ENCODE measurements at regions not wholly inside any gene's neighbourhood (a gene's known extent, or its start where the extent isn't known, plus 50 kb on each side); places are given as distances from the start of the nearest gene placed in this dataset.

GRCh38 chr20:22430154-22430745, 154.1 kb downstream of the FOXA2 start:
- DNase-seq = no peak

GRCh38 chr20:22429175-22430153, 154.9 kb downstream of the FOXA2 start:
- DNase-seq = no peak

- DNase-seq = no peak
These were observed 156.3 kb downstream of the FOXA2 start for GRCh38 chr20:22428051-22428450.

GRCh38 chr20:22426772-22427171, 157.6 kb downstream of the FOXA2 start:
- DNase-seq = no peak

- no peak for DNase-seq
These were observed 158.8 kb downstream of the FOXA2 start for GRCh38 chr20:22425344-22426295.

- DNase-seq = no peak
These were observed 161.1 kb downstream of the FOXA2 start for GRCh38 chr20:22423190-22423832.

- DNase-seq = no peak
These were observed 164.2 kb downstream of the FOXA2 start for GRCh38 chr20:22420116-22420598.

GRCh38 chr20:22418738-22419137, 165.6 kb downstream of the FOXA2 start:
- DNase-seq = no peak

- DNase-seq = no peak
These were observed 170.0 kb downstream of the FOXA2 start for GRCh38 chr20:22414305-22414742.

GRCh38 chr20:22412977-22413868, 171.1 kb downstream of the FOXA2 start:
- no peak for DNase-seq

GRCh38 chr20:22411627-22412450, 172.5 kb downstream of the FOXA2 start:
- DNase-seq = no peak

- no peak for DNase-seq
These were observed 173.1 kb downstream of the FOXA2 start for GRCh38 chr20:22411286-22411626.

GRCh38 chr20:22410556-22411130, 173.7 kb downstream of the FOXA2 start:
- DNase-seq = no peak

GRCh38 chr20:22408521-22409402, 175.6 kb downstream of the FOXA2 start:
- no peak for DNase-seq

GRCh38 chr20:22407237-22408193, 176.9 kb downstream of the FOXA2 start:
- no peak for DNase-seq

GRCh38 chr20:22404419-22405170, 179.8 kb downstream of the FOXA2 start:
- no peak for DNase-seq

Measured in NCI-H2029 treated with DMSO at 0.1 percent for 48 hours (cell line).